Natural killer cell (primary cell): ENCODE measurements at regions not wholly inside any gene's neighbourhood (a gene's known extent, or its start where the extent isn't known, plus 50 kb on each side); places are given as distances from the start of the nearest gene placed in this dataset.
"Not testable (repeated sequence)": the region's sequence is repeated elsewhere in the genome, so short reads cannot be mapped to it uniquely, and the experiment has no call there.

Experiments
- ATAC-seq, 3 donors: fragments of 150-1000 bp in 2 of 3; fragments of 200-7000 bp in 1 of 3; cut with Tn5 transposase; 1 replicate in 1 of 3; 2 replicates in 2 of 3; pipeline ENCODE4 v1.10.0; 2021; ENCODE audit warnings: mild to moderate bottlenecking in 2 of 3, moderate library complexity in 2 of 3
- DNase-seq, 2 donors: peaks; one replicate each; pipeline versions ENCODE4 v3.0.0 to v3.0.0-alpha.2; 2013 to 2021; ENCODE audit warnings: mixed read lengths in 1 of 2
- H3K27ac ChIP-seq: one replicate; pipeline ENCODE4 v1.5.1; 2013; ENCODE audit warnings: mild to moderate bottlenecking, low read length
- H3K27me3 ChIP-seq: one replicate; pipeline ENCODE4 v1.6.1; 2013; ENCODE audit warnings: low read length; ENCODE audit not compliant: control insufficient read depth, insufficient read depth
- H3K36me3 ChIP-seq: one replicate; pipeline ENCODE4 v1.6.1; 2013; ENCODE audit warnings: low read length; ENCODE audit not compliant: control insufficient read depth, insufficient read depth
- H3K4me1 ChIP-seq: one replicate; pipeline ENCODE4 v1.6.1; 2013; ENCODE audit warnings: low read length; ENCODE audit not compliant: control insufficient read depth, insufficient read depth
- H3K4me3 ChIP-seq: one replicate; pipeline ENCODE4 v1.5.1; 2013; ENCODE audit warnings: low read length
- H3K9me3 ChIP-seq: one replicate; pipeline ENCODE4 v1.6.1; 2013; ENCODE audit warnings: low read length; ENCODE audit not compliant: control insufficient read depth, insufficient read depth
- H3K27ac Mint-ChIP-seq, 2 donors: one replicate each; pipeline ENCODE4 v1.8.0; 2022; ENCODE audit warnings: mild to moderate bottlenecking in 2 of 2, mixed read lengths in 2 of 2, moderate library complexity in 1 of 2
- H3K27me3 Mint-ChIP-seq, 2 donors: one replicate each; pipeline ENCODE4 v1.8.0; 2022; ENCODE audit warnings: low read depth in 2 of 2, mixed read lengths in 2 of 2
- H3K36me3 Mint-ChIP-seq: one replicate; pipeline ENCODE4 v1.8.0; 2022; ENCODE audit warnings: mixed read lengths
- H3K4me1 Mint-ChIP-seq, 2 donors: one replicate each; pipeline ENCODE4 v1.8.0; 2022; ENCODE audit warnings: mixed read lengths in 2 of 2
- H3K4me3 Mint-ChIP-seq: one replicate; pipeline ENCODE4 v1.8.0; 2022; ENCODE audit warnings: mild to moderate bottlenecking, moderate library complexity, mixed read lengths
- H3K9me3 Mint-ChIP-seq, 2 donors: one replicate each; pipeline ENCODE4 v1.8.0; 2022; ENCODE audit warnings: mixed read lengths in 2 of 2
- CTCF ChIP-seq: fragments of 200-600 bp; IDR thresholded peaks from one replicate; pipeline ENCODE4 v1.8.0; 2022; ENCODE audit warnings: antibody characterized with exemption
- WGBS: methylation state at CpG from one replicate; pipeline ENCODE4 v1.1.7; 2013; ENCODE audit warnings: missing lambda C conversion rate; ENCODE audit not compliant: insufficient coverage; 5-methylcytosine and 5-hydroxymethylcytosine counted together
- intact Hi-C: fragments of 100-400 bp; cut with micrococcal nuclease; formaldehyde crosslinking; loops from one replicate; pipeline ENCODE4 v1.14.2; 2022

DNA sequence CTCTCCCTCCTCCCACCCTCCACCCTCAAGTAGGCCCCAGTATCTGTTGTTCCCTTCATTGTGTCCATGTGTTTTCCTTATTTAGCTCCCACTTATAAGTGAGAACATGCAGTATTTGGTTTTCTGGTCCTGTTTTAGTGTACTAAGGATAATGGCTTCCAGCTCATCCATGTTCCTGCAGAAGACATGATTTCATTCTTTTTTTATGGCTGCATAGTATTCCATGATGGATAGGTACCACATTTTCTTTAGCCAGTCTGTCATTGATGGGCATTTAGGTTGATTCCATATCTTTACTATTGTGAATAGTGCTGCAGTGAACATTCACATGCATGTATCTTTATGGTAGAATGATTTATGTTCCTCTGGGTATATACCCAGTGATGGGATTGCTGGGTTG, 114.3 kb upstream of the NR3C1 start:
- H3K9me3 ChIP-seq, H3K4me3 Mint-ChIP-seq, H3K4me1 ChIP-seq, intact Hi-C loops, H3K4me3 ChIP-seq, H3K9me3 Mint-ChIP-seq, H3K36me3 Mint-ChIP-seq, H3K27ac Mint-ChIP-seq, DNase-seq, H3K4me1 Mint-ChIP-seq, H3K27ac ChIP-seq, H3K27me3 Mint-ChIP-seq, ATAC-seq, H3K36me3 ChIP-seq, H3K27me3 ChIP-seq: not testable (repeated sequence)

DNA sequence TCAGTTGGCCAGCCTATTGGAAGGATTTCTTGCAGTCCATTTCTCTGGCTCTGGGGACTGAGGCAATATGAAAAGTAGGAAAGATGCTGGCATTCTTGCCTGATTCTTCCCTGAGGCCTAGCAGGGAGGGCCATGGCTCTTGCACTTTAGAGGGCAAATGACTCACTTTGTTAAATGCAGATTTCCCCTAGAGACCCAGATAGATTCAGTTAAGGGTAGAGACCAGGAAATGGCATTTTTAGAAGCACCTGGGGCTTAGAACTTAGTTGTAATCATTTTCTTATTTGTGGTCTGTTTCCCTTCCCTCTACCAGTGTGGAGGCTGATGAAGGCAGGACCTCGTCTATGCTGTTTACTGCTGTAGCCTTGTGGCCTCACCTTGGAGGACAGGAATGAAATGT, 112.8 kb upstream of the NR3C1 start:
- H3K4me1 Mint-ChIP-seq = no peaks in the 10 kb centered on the region
- DNase-seq (no peak), ATAC-seq (no peak)
- no peaks in the 10 kb centered on the region for H3K36me3 ChIP-seq
- TF ChIP-seq CTCF = no peak
- no peak overlapping the region for H3K4me3 Mint-ChIP-seq
- H3K36me3 Mint-ChIP-seq = no peaks in the 10 kb centered on the region
- no peak overlapping the region for H3K27ac Mint-ChIP-seq
- H3K27me3 ChIP-seq = no peaks in the 10 kb centered on the region
- no peaks in the 10 kb centered on the region for H3K9me3 Mint-ChIP-seq
- H3K4me1 ChIP-seq = no peaks in the 10 kb centered on the region
- H3K9me3 ChIP-seq = no peaks in the 10 kb centered on the region
- no peak overlapping the region for H3K4me3 ChIP-seq
- WGBS = 64% methylated on average over 1 of the region's 1 CpG
- H3K27me3 Mint-ChIP-seq = no peaks in the 10 kb centered on the region
- intact Hi-C loops = no loop called here
- H3K27ac ChIP-seq = no peak overlapping the region

DNA sequence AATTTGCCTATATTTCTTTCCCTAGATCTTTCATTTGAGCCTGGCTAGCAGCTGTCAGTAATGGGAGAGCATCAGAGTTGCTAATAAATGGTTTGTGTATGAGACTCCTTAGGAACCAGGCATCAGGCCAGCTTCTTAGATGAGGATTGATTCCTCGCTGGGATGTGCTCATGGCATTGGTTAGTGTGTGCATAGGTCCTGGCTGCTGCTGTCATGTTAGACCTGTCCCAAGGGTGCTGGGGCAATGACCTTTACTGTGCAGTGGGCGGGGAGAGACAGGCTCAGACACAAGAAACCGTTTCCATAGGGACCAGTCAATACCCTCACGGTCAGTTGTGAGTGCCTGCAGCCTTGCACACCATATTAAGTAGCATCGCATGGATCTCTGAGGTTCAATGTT, 112.3 kb upstream of the NR3C1 start:
- intact Hi-C loops = no loop called here
- no peak overlapping the region for H3K27ac ChIP-seq
- no peak for ATAC-seq
- Mint-ChIP-seq H3K4me1 (no peaks in the 10 kb centered on the region), H3K4me3 (no peak overlapping the region), H3K27me3 (no peaks in the 10 kb centered on the region), H3K36me3 (no peaks in the 10 kb centered on the region), H3K27ac (no peak overlapping the region), H3K9me3 (no peaks in the 10 kb centered on the region)
- H3K4me1 ChIP-seq = no peaks in the 10 kb centered on the region
- no peak for TF ChIP-seq CTCF
- no peaks in the 10 kb centered on the region for H3K27me3 ChIP-seq
- no peaks in the 10 kb centered on the region for H3K9me3 ChIP-seq
- no peaks in the 10 kb centered on the region for H3K36me3 ChIP-seq
- no peak for DNase-seq
- WGBS = 93% methylated on average over 5 of the region's 5 CpGs
- H3K4me3 ChIP-seq = no peak overlapping the region

GRCh38 chr5:143514616-143515335, 111.3 kb upstream of the NR3C1 start:
- Mint-ChIP-seq H3K9me3 (no peaks in the 10 kb centered on the region), H3K4me1 (no peaks in the 10 kb centered on the region), H3K27me3 (no peaks in the 10 kb centered on the region), H3K36me3 (no peaks in the 10 kb centered on the region), H3K27ac (no peak overlapping the region), H3K4me3 (no peak overlapping the region)
- Histone ChIP-seq H3K27ac (no peak overlapping the region), H3K36me3 (no peaks in the 10 kb centered on the region), H3K9me3 (no peaks in the 10 kb centered on the region), H3K4me1 (no peaks in the 10 kb centered on the region), H3K27me3 (no peaks in the 10 kb centered on the region), H3K4me3 (no peak overlapping the region)
- DNase-seq (no peak), ATAC-seq (no peak)
- intact Hi-C loops = no loop called here
- TF ChIP-seq CTCF = no peak
